ENCODE measurements at regions not wholly inside any gene's neighbourhood (a gene's known extent, or its start where the extent isn't known, plus 50 kb on each side); places are given as distances from the start of the nearest gene placed in this dataset.

- Histone ChIP-seq H3K9ac (ENCODE audit: insufficient read depth in 1 of 2, low read depth in 2 of 2, low read length in 2 of 2) (no peak overlapping the region), H3K27me3 (ENCODE audit: control insufficient read depth in 2 of 2, insufficient read depth in 2 of 2, low read length in 2 of 2) (no peaks in the 10 kb centered on the region; a peak in 1 of 5 replicates), H3K27ac (ENCODE audit: extremely low read depth, low read depth, low read length) (no peak overlapping the region), H3K4me3 (no peak overlapping the region), H2AFZ (ENCODE audit: low read depth, low read length) (no peak overlapping the region), H3K4me2 (ENCODE audit: insufficient read depth, low read length) (no peak overlapping the region), H4K20me1 (replicated peaks; ENCODE audit: control insufficient read depth, insufficient read depth, low read length) (no peaks in the 10 kb centered on the region), H3K4me1 (replicated peaks in 1 of 2; ENCODE audit: control insufficient read depth in 2 of 2, insufficient read depth in 2 of 2, low read length in 2 of 2) (no peaks in the 10 kb centered on the region), H3K79me2 (ENCODE audit: control insufficient read depth, insufficient read depth, low read length) (no peaks in the 10 kb centered on the region), H3K9me3 (replicated peaks; ENCODE audit: control insufficient read depth, insufficient read depth, low read depth, low read length) (no peaks in the 10 kb centered on the region), H3K36me3 (ENCODE audit: control insufficient read depth, insufficient read depth, low read length) (no peaks in the 10 kb centered on the region), H3K9me1 (ENCODE audit: control insufficient read depth, insufficient read depth, low read length) (no peaks in the 10 kb centered on the region)
- ChIA-PET CTCF (ENCODE audit: low intra/inter-chr PET ratio) (no interaction called here), POLR2A (no interaction called here)
- BruUV-seq (replicated peaks), result no TSS peak
- TF ChIP-seq ZSCAN29 (IDR thresholded peaks at IDR 0.05) (no peak), RFX5 (IDR thresholded peaks at IDR 0.05; ENCODE audit: low read depth, low read length) (no peak), ZNF253 (CRISPR knock-in tag; conservative IDR thresholded peaks at IDR 0.05) (no peak), SMAD3 (CRISPR knock-in tag; conservative IDR thresholded peaks at IDR 0.05) (no peak), KLF6 (CRISPR knock-in tag; IDR thresholded peaks at IDR 0.05; ENCODE audit: borderline replicate concordance) (no peak), NELFE (IDR thresholded peaks at IDR 0.05; ENCODE audit: insufficient read depth, insufficient read length) (no peak), ETV5 (CRISPR knock-in tag; IDR thresholded peaks at IDR 0.05; ENCODE audit: low read depth) (no peak), CBX8 (IDR thresholded peaks at IDR 0.05; ENCODE audit: borderline replicate concordance, extremely low read depth, low read depth, low read length, poor library complexity, severe bottlenecking) (no peak), ZNF609 (CRISPR knock-in tag; IDR thresholded peaks at IDR 0.05; ENCODE audit: borderline replicate concordance) (no peak), BCL6 (CRISPR knock-in tag; IDR thresholded peaks at IDR 0.05) (no peak), HNRNPK (IDR thresholded peaks at IDR 0.05; ENCODE audit: low read depth, low read length, poor library complexity, severe bottlenecking) (no peak), POLR3G (IDR thresholded peaks at IDR 0.05; ENCODE audit: extremely low read depth, insufficient read length, insufficient replicate concordance) (no peak), E2F3 (CRISPR knock-in tag; IDR thresholded peaks at IDR 0.05) (no peak), CHD4 (IDR thresholded peaks at IDR 0.05; ENCODE audit: insufficient read depth, insufficient replicate concordance, low read depth, low read length, poor library complexity, severe bottlenecking) (no peak), PRMT5 (CRISPR knock-in tag; IDR thresholded peaks at IDR 0.05) (no peak)
- intact Hi-C loops (cut with micrococcal nuclease) (no loop called here), in situ Hi-C loops (cut with MboI) (no loop called here)
- ATAC-seq (no peak), DNase-seq (ENCODE audit: extremely low read depth in 1 of 4, low spot score in 3 of 4) (no peak), FAIRE-seq (no peak)
- 0% methylated on average over 5 of the region's 5 CpGs for WGBS (ENCODE audit: insufficient coverage, low coverage, missing lambda C conversion rate)
These were observed 56.7 kb upstream of the MAGI1 start for GRCh38 chr3:66095295-66096001.
